RCC 7860 (cell line): ENCODE measurements at regions not wholly inside any gene's neighbourhood (a gene's known extent, or its start where the extent isn't known, plus 50 kb on each side); places are given as distances from the start of the nearest gene placed in this dataset.

Experiments used
- DNase-seq: peaks from one replicate; pipeline ENCODE4 v3.0.0-alpha.2; 2015; ENCODE audit warnings: low spot score
- FAIRE-seq: peaks from 2 replicates; lab custom pipeline; 2012; peaks lifted over from hg19 to GRCh38; lab: Jason Lieb, UNC

GRCh38 chr9:16960084-16960483, 89.6 kb upstream of the BNC2 start:
- FAIRE-seq = no peak
- DNase-seq = no peak

DNA sequence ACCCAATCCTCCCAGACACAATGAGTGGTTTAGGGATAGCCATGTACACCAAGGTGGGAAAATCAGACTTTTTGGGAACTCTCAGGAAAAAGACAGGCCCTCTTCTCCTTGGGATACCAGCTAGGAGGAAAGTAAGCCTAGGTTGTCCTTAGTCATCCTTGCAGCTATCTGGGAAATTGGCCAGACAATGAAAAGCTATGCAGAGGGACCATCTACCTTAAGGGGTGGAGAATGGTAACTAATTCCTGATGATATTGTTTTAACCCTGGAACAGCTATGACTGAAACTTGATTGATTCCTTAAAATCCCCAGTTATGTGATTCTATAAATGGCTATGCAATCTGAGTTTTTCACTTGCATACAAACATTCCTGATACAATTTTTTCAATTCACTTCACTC, 88.9 kb upstream of the BNC2 start:
- FAIRE-seq = no peak
- no peak for DNase-seq

- DNase-seq (no peak), FAIRE-seq (no peak)
Measured at GRCh38 chr9:16954040-16954439, 83.6 kb upstream of the BNC2 start.

- FAIRE-seq (no peak), DNase-seq (no peak)
Measured at GRCh38 chr9:16951502-16951901, 81.0 kb upstream of the BNC2 start.

GRCh38 chr9:16950051-16950450, 79.6 kb upstream of the BNC2 start:
- FAIRE-seq = no peak
- DNase-seq = no peak

DNA sequence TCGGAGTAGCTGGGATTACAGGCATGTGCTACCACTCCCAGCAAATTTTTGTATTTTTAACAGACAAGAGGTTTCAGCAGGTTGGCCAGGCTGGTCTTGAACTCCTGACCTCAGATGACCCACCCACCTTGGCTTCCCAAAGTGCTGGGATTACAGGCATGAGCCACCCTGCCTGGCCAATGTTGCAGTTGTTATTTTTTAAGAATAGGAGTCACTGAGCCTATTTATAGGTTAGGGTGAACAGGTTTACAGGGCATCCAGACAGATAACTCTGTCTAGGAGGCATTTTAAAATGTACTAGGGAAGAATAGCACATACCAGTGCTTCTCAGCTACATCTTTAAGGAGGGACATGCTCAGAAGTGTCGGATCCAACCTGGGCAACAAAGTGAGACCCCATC, 60.1 kb upstream of the BNC2 start:
- FAIRE-seq (no peak), DNase-seq (no peak)

- DNase-seq (peak; percentile 69), FAIRE-seq (peak; percentile 70)
Measured at GRCh38 chr9:16928179-16928945, 57.9 kb upstream of the BNC2 start.

- no peak for FAIRE-seq
Measured at GRCh38 chr9:16925426-16925825, 55.0 kb upstream of the BNC2 start.

DNA sequence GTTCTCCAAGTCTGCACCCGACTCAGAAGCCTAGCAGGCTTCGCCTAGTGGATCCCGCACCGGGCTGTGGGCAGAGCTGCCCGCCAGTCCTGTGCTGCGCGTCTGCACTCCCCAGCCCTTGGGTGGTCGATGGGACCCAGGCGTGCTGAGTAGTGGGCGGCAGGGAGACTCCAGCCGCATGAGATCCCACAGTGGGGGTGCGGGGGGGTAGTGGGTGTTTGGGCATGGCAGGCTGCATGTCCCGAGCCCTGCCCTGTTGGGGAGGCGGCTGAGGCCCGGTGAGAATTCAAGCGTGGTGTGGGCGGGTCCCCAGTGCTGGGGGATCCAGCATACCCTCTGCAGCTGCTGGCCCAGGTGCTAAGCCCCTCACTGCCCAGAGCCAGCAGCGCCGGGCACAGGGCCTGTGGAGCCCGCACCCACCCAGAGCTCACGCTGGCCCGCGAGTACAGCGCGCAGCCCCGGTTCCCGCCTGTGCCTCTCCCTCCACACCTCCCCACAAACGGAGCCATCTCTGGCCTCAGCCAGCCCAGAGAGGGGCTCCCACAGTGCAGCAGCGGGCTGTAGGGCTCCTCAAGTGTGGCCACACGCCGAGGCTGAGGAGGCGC, 53.9 kb upstream of the BNC2 start:
- DNase-seq = no peak
- FAIRE-seq = no peak

More at GRCh38 chr9:16925426-16925825, 55.0 kb upstream of the BNC2 start:
- no peak for DNase-seq

DNA sequence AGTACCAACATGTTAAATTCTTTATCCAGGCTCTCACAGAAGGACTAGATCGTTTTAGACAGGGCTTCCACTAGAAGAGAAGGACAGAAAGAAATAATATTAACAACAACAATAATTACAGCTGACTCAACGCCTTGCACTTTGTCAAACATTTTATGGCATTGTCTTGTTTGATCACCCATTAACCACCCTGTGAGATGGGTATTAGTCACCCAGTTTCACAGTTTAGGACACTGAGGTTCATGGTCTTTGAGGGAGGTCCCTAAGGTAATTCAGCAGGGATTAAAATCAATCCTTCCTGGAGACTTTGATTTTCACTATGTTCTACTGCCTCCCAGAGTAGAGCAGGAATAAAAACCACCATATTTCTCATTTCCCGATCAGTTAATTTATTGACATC, 51.4 kb upstream of the BNC2 start:
- DNase-seq (peak; percentile 80), FAIRE-seq (peak; percentile 90)
